Vagina (tissue), 2 donors: ENCODE measurements at regions not wholly inside any gene's neighbourhood (a gene's known extent, or its start where the extent isn't known, plus 50 kb on each side); places are given as distances from the start of the nearest gene placed in this dataset.

Experiments
- DNase-seq, 2 donors: peaks; one replicate each; pipeline ENCODE4 v3.0.0-alpha.2; 2017; ENCODE audit errors: extremely low spot score in 2 of 2
- H3K27ac ChIP-seq: fragments of 200-600 bp; sonication (generic); one replicate; pipeline ENCODE4 v1.5.1; 2019
- H3K27me3 ChIP-seq: fragments of 200-600 bp; sonication (generic); one replicate; pipeline ENCODE4 v1.5.1; 2019
- H3K36me3 ChIP-seq, 2 donors: fragments of 200-600 bp; sonication (generic); one replicate each; pipeline ENCODE4 v1.5.1; 2017 to 2019
- H3K4me1 ChIP-seq: fragments of 200-600 bp; sonication (generic); one replicate; pipeline ENCODE4 v1.5.1; 2019
- H3K4me3 ChIP-seq, 2 donors: fragments of 200-600 bp; sonication (generic); 1 replicate in 1 of 2; 2 replicates in 1 of 2; pipeline ENCODE4 v1.5.1; 2016 to 2019
- H3K9me3 ChIP-seq: fragments of 200-600 bp; sonication (generic); one replicate; pipeline ENCODE4 v1.5.1; 2019
- POLR2A ChIP-seq, 2 donors: fragments of 450-650 bp; IDR thresholded peaks; one replicate each; pipeline ENCODE4 v1.6.1; 2017; ENCODE audit warnings: antibody characterized with exemption in 2 of 2, mild to moderate bottlenecking in 2 of 2, moderate library complexity in 2 of 2
- POLR2AphosphoS5 ChIP-seq, 2 donors: sonication (generic); formaldehyde crosslinking; IDR thresholded peaks; one replicate each; pipeline ENCODE4 v1.9.0; 2017; ENCODE audit warnings: antibody characterized with exemption in 2 of 2, mild to moderate bottlenecking in 2 of 2, low read depth in 1 of 2; ENCODE audit not compliant: insufficient read depth in 1 of 2
- intact Hi-C: fragments of 100-400 bp; cut with DNase I; formaldehyde crosslinking; loops from one replicate; pipeline ENCODE4 v1.15.1; 2023
- TF ChIP-seq, protein P1 (sequence below), 3 experiments: fragments of 450-650 bp in 2 of 3; fragments of 200-600 bp in 1 of 3; sonication (generic) in 1 of 3; IDR thresholded peaks; one replicate each; pipeline ENCODE4 v1.5.1; 2017 to 2019; ENCODE audit warnings: antibody characterized with exemption in 3 of 3, mild to moderate bottlenecking in 2 of 3, moderate library complexity in 2 of 3

DNA sequence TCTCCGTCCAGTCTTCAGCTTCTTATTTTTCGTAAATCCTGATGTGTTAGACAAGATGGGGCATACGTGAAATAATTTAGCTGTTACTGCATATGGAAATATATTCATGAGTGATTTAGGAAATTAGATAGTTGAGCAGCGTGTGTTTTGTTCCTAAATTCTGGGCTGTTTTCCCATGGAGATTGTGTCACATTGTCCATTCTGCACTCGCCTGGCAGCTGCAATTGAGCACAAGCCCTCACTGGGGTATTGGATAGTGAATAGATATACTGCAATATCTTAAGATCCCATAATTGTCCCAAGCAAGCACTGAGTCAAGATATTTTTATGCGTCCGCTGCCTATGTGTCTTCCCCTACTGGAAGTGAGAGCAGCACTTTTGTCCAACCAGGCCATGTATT, 1027.1 kb upstream of the WWC1 start:
- TF ChIP-seq POLR2AphosphoS5 (IDR thresholded peaks at IDR 0.05; ENCODE audit: insufficient read depth in 1 of 2, low read depth in 1 of 2) (no peak), POLR2A (IDR thresholded peaks at IDR 0.05) (no peak)
- TF ChIP-seq, protein P1, sequence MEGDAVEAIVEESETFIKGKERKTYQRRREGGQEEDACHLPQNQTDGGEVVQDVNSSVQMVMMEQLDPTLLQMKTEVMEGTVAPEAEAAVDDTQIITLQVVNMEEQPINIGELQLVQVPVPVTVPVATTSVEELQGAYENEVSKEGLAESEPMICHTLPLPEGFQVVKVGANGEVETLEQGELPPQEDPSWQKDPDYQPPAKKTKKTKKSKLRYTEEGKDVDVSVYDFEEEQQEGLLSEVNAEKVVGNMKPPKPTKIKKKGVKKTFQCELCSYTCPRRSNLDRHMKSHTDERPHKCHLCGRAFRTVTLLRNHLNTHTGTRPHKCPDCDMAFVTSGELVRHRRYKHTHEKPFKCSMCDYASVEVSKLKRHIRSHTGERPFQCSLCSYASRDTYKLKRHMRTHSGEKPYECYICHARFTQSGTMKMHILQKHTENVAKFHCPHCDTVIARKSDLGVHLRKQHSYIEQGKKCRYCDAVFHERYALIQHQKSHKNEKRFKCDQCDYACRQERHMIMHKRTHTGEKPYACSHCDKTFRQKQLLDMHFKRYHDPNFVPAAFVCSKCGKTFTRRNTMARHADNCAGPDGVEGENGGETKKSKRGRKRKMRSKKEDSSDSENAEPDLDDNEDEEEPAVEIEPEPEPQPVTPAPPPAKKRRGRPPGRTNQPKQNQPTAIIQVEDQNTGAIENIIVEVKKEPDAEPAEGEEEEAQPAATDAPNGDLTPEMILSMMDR (IDR thresholded peaks at IDR 0.05): no peak

DNA sequence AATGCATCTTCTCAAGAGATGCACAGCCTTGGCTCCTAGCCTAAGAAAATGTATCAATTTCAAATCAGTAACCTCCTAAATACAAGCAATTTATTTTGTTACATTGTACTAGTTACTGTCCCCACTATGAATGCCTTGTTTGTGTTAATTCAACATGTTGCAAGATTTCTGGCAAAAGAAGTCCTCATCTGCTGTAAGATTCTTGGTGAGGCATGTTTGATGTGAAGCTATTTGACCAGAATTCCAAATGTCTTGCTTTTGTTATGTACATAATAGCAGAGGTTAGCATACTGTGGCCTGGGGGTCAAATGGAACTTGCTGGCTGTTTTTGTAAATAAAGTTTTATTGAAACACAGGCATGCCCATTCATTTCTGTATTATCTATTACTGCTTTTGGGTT, 1023.1 kb upstream of the WWC1 start:
- no peak overlapping the region for H3K4me3 ChIP-seq
- peaks cover 4% of the 10 kb centered on the region for H3K4me1 ChIP-seq
- intact Hi-C loops: no loop called here
- H3K36me3 ChIP-seq: no peaks in the 10 kb centered on the region
- H3K9me3 ChIP-seq: no peaks in the 10 kb centered on the region
- TF ChIP-seq, protein P1 (IDR thresholded peaks at IDR 0.05): no peak
- no peak for TF ChIP-seq POLR2A (IDR thresholded peaks at IDR 0.05)
- no peak for TF ChIP-seq POLR2AphosphoS5 (IDR thresholded peaks at IDR 0.05; ENCODE audit: insufficient read depth in 1 of 2, low read depth in 1 of 2)
- H3K27me3 ChIP-seq: no peaks in the 10 kb centered on the region
- no peak for DNase-seq
- no peak overlapping the region for H3K27ac ChIP-seq

More for the DNA sequence above, 1027.1 kb upstream of the WWC1 start:
- H3K4me1 ChIP-seq: peaks cover 4% of the 10 kb centered on the region
- DNase-seq: no peak
- H3K4me3 ChIP-seq: no peak overlapping the region
- H3K27ac ChIP-seq: no peak overlapping the region
- no peaks in the 10 kb centered on the region for H3K27me3 ChIP-seq
- no peaks in the 10 kb centered on the region for H3K36me3 ChIP-seq
- intact Hi-C loops: no loop called here
- no peaks in the 10 kb centered on the region for H3K9me3 ChIP-seq

DNA sequence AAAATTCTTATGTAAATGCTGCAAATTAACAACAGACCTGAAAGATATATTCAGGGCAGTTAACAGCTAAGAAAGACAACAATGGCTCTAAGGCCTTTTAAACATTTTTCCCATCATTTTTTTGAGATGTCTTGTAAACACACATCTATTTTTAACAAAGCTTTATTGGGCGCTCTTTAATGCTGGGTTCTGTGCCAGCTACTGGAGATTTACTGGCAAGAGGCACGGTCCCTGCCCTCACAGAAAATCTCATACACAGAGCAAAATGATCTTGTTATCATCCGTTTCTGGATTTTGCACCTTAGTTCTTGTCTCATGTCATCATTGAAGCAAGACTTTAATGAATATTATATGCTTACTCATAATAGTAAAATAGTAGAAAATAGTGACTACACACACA, 1022.3 kb upstream of the WWC1 start:
- DNase-seq: no peak
- no peaks in the 10 kb centered on the region for H3K9me3 ChIP-seq
- H3K27me3 ChIP-seq: no peaks in the 10 kb centered on the region
- no peak overlapping the region for H3K27ac ChIP-seq
- no peaks in the 10 kb centered on the region for H3K36me3 ChIP-seq
- intact Hi-C loops: no loop called here
- peaks cover 4% of the 10 kb centered on the region for H3K4me1 ChIP-seq
- no peak for TF ChIP-seq POLR2AphosphoS5 (IDR thresholded peaks at IDR 0.05; ENCODE audit: insufficient read depth in 1 of 2, low read depth in 1 of 2)
- H3K4me3 ChIP-seq: no peak overlapping the region

DNA sequence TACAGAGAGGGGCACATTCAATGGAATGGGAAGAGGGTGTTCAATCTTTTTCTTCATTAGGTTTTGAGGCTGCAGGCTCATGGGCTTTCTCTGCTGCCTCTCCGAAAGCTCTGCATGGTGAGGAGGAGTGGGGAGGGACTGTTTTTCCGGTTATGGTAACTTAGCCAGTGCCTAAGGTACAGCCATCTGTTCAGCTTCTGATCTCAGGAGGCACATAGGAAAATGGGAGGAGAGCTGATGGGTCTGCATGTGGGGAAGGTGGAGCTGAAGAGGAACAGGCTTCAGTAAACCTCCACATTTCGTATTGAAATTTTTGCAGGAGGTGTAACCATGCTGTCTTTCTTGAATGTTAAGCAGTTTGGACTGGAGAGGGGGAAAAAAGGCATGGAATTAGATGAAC, 1020.4 kb upstream of the WWC1 start:
- Histone ChIP-seq H3K36me3 (no peaks in the 10 kb centered on the region), H3K4me1 (peaks cover 4% of the 10 kb centered on the region), H3K9me3 (no peaks in the 10 kb centered on the region), H3K27ac (no peak overlapping the region), H3K4me3 (no peak overlapping the region), H3K27me3 (no peaks in the 10 kb centered on the region)
- TF ChIP-seq POLR2AphosphoS5 (IDR thresholded peaks at IDR 0.05; ENCODE audit: insufficient read depth in 1 of 2, low read depth in 1 of 2): no peak
- TF ChIP-seq, protein P1 (IDR thresholded peaks at IDR 0.05): no peak
- no peak for TF ChIP-seq POLR2A (IDR thresholded peaks at IDR 0.05)
- no peak for DNase-seq
- intact Hi-C loops: no loop called here

DNA sequence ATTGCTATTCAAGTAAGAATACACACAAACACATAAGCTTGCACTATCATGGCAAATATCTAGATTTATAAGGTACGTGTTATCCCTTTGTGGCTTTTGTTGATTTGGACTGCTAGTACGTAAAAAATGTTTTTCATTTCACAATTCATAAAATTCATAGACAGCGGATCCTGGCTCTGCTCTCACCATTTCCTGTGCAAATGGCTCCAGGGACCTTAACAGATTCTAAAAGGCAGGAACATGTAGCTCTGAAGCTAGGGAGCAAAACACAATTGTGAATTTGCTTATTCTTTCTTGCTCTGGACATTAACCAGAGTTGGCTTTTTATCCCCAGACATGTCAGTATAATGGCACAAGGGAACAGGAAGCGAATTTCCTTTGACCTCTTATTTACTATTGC, 1019.9 kb upstream of the WWC1 start:
- intact Hi-C loops: no loop called here
- Histone ChIP-seq H3K4me1 (peaks cover 4% of the 10 kb centered on the region), H3K36me3 (no peaks in the 10 kb centered on the region), H3K27me3 (no peaks in the 10 kb centered on the region), H3K9me3 (no peaks in the 10 kb centered on the region), H3K27ac (no peak overlapping the region), H3K4me3 (no peak overlapping the region)
- TF ChIP-seq POLR2AphosphoS5 (IDR thresholded peaks at IDR 0.05; ENCODE audit: insufficient read depth in 1 of 2, low read depth in 1 of 2): no peak
- TF ChIP-seq, protein P1 (IDR thresholded peaks at IDR 0.05): no peak
- no peak for TF ChIP-seq POLR2A (IDR thresholded peaks at IDR 0.05)
- no peak for DNase-seq

DNA sequence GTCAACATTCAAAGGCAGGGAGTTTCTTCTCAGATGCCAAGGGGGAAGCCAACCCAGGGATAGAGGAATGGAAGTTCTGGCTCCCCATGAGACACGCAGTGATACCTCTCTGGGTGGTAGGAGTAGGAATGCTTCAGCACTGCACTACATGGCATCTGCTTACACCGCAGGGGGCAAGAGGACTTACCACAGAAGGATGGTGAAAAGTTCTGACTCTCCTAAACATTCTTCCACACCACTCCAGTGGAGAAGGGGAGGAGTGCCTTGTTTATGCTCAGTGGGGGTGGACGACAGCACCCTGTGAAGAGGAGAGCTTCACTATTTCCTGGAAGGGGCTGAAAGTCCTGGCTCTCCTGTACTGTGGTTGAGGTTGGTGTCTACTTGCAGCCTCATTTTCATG, 1011.3 kb upstream of the WWC1 start:
- H3K9me3 ChIP-seq: no peaks in the 10 kb centered on the region
- no peak for DNase-seq
- intact Hi-C loops: no loop called here
- H3K27me3 ChIP-seq: no peaks in the 10 kb centered on the region
- no peak overlapping the region for H3K27ac ChIP-seq
- H3K4me1 ChIP-seq: no peaks in the 10 kb centered on the region
- H3K4me3 ChIP-seq: no peak overlapping the region
- no peak for TF ChIP-seq POLR2A (IDR thresholded peaks at IDR 0.05)
- no peak for TF ChIP-seq POLR2AphosphoS5 (IDR thresholded peaks at IDR 0.05; ENCODE audit: insufficient read depth in 1 of 2, low read depth in 1 of 2)
- TF ChIP-seq, protein P1 (IDR thresholded peaks at IDR 0.05): no peak
- no peaks in the 10 kb centered on the region for H3K36me3 ChIP-seq
